Activated CD4-positive, CD25-positive, alpha-beta regulatory T cell (primary cell): ENCODE measurements at regions not wholly inside any gene's neighbourhood (a gene's known extent, or its start where the extent isn't known, plus 50 kb on each side); places are given as distances from the start of the nearest gene placed in this dataset.
"Not testable (repeated sequence)": the region's sequence is repeated elsewhere in the genome, so short reads cannot be mapped to it uniquely, and the experiment has no call there.

ENCODE experiments used
- DNase-seq, 4 experiments: peaks; one replicate each; lab custom pipeline; 2025; lab: John Stamatoyannopoulos, UW

- DNase-seq = no peak
These were observed 138.6 kb upstream of the FAM78B start for GRCh38 chr1:166305371-166305770.

GRCh38 chr1:166307261-166308188 is 140.7 kb upstream of the FAM78B start:
- no peak for DNase-seq

GRCh38 chr1:166316306-166316705 is 149.5 kb upstream of the FAM78B start:
- DNase-seq = not testable (repeated sequence)

GRCh38 chr1:166322470-166322869 is 155.7 kb upstream of the FAM78B start:
- no peak for DNase-seq

GRCh38 chr1:166327886-166328285 is 161.1 kb upstream of the FAM78B start:
- DNase-seq = no peak

GRCh38 chr1:166328956-166329355 is 162.2 kb upstream of the FAM78B start:
- no peak for DNase-seq

GRCh38 chr1:166330096-166330495 is 163.3 kb upstream of the FAM78B start:
- no peak for DNase-seq

GRCh38 chr1:166338105-166338504 is 171.3 kb upstream of the FAM78B start:
- no peak for DNase-seq

- no peak for DNase-seq
These were observed 173.9 kb upstream of the FAM78B start for GRCh38 chr1:166340709-166341108.

- DNase-seq = no peak
These were observed 176.5 kb upstream of the FAM78B start for GRCh38 chr1:166343276-166343675.

- DNase-seq = no peak
These were observed 183.7 kb upstream of the FAM78B start for GRCh38 chr1:166350490-166350889.

GRCh38 chr1:166351676-166352075 is 184.9 kb upstream of the FAM78B start:
- no peak for DNase-seq

- no peak for DNase-seq
These were observed 186.4 kb upstream of the FAM78B start for GRCh38 chr1:166353213-166353612.

- DNase-seq = no peak
These were observed 187.6 kb upstream of the FAM78B start for GRCh38 chr1:166354406-166354805.

GRCh38 chr1:166365081-166365480 is 198.3 kb upstream of the FAM78B start:
- DNase-seq = no peak

GRCh38 chr1:166368030-166368429 is 201.2 kb upstream of the FAM78B start:
- no peak for DNase-seq

GRCh38 chr1:166377896-166378295 is 211.1 kb upstream of the FAM78B start:
- DNase-seq = no peak

- no peak for DNase-seq
These were observed 212.0 kb upstream of the FAM78B start for GRCh38 chr1:166378805-166379204.

GRCh38 chr1:166379447-166379846 is 212.6 kb upstream of the FAM78B start:
- DNase-seq = no peak

GRCh38 chr1:166383137-166383536 is 216.3 kb upstream of the FAM78B start:
- DNase-seq = no peak

- no peak for DNase-seq
These were observed 217.0 kb upstream of the FAM78B start for GRCh38 chr1:166383635-166384346.

GRCh38 chr1:166384948-166385347 is 218.1 kb upstream of the FAM78B start:
- DNase-seq = no peak

- DNase-seq = no peak
These were observed 223.7 kb upstream of the FAM78B start for GRCh38 chr1:166390366-166391033.
